Activated naive CD8-positive, alpha-beta T cell treated with anti-CD3 and anti-CD28 coated beads for 36 hours (primary cell): ENCODE measurements at regions not wholly inside any gene's neighbourhood (a gene's known extent, or its start where the extent isn't known, plus 50 kb on each side); places are given as distances from the start of the nearest gene placed in this dataset.

Experiments used
- DNase-seq: peaks from one replicate; pipeline ENCODE4 v3.0.0; 2021
- H3K27ac Mint-ChIP-seq: one replicate; pipeline ENCODE4 v1.8.0; 2022; ENCODE audit warnings: mild to moderate bottlenecking, moderate library complexity, mixed read lengths
- H3K27me3 Mint-ChIP-seq: one replicate; pipeline ENCODE4 v1.8.0; 2022; ENCODE audit warnings: mild to moderate bottlenecking, mixed read lengths
- H3K36me3 Mint-ChIP-seq: one replicate; pipeline ENCODE4 v1.8.0; 2021; ENCODE audit warnings: mild to moderate bottlenecking, mixed read lengths
- H3K4me1 Mint-ChIP-seq: one replicate; pipeline ENCODE4 v1.8.0; 2021; ENCODE audit warnings: mixed read lengths
- H3K4me3 Mint-ChIP-seq: one replicate; pipeline ENCODE4 v1.8.0; 2022; ENCODE audit warnings: mild to moderate bottlenecking, moderate library complexity, mixed read lengths
- H3K9me3 Mint-ChIP-seq: one replicate; pipeline ENCODE4 v1.8.0; 2022; ENCODE audit warnings: mixed read lengths

- H3K27ac Mint-ChIP-seq: no peak overlapping the region
- DNase-seq: no peak
- no peak overlapping the region for H3K4me3 Mint-ChIP-seq
- no peaks in the 10 kb centered on the region for H3K4me1 Mint-ChIP-seq
- no peaks in the 10 kb centered on the region for H3K9me3 Mint-ChIP-seq
- H3K27me3 Mint-ChIP-seq: no peaks in the 10 kb centered on the region
- no peaks in the 10 kb centered on the region for H3K36me3 Mint-ChIP-seq
Measured at GRCh38 chr4:36692586-36692985, 411.2 kb downstream of the DTHD1 start.

DNA sequence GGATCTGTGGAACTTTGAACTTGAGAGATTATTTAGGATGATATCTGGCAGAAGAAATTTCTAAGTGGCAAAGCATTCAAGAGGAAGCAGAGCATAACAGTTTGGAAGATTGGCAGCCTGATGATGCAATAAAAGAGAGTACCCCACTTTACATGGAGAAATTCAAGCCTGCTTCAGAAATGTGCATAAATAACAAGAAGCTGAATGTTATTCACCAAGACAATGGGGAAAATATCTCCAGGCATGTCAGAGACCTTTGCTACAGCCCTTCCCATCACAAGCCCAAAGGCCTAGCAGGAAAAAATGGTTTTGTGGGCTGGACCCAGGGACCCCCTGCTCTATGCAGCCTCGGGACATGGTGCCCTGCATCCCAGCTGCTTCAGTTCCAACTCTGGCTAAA lies 420.8 kb downstream of the DTHD1 start:
- no peaks in the 10 kb centered on the region for H3K36me3 Mint-ChIP-seq
- peaks cover 7% of the 10 kb centered on the region for H3K9me3 Mint-ChIP-seq
- H3K27ac Mint-ChIP-seq: no peak overlapping the region
- no peak overlapping the region for H3K4me3 Mint-ChIP-seq
- H3K4me1 Mint-ChIP-seq: no peaks in the 10 kb centered on the region
- no peaks in the 10 kb centered on the region for H3K27me3 Mint-ChIP-seq
- DNase-seq: no peak

DNA sequence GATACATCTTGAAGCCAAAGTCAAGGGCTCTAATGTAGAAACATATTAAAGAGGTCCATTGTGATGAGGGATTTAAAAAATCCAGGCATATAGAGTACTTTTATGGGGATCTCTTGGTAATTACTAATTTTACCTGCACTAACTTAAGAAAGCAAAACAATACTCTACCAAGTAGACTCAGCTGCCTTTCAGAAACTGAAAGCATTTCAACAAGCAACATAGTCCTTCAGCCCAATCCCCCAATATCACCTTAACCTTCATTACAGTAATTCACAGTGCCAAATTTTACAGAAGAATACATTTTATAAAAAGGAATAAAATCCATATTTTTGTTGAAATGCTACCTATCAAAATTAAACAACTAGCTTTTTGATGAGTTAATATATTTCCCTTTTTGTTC lies 422.9 kb downstream of the DTHD1 start:
- Mint-ChIP-seq H3K27me3 (no peaks in the 10 kb centered on the region), H3K36me3 (no peaks in the 10 kb centered on the region), H3K4me3 (no peak overlapping the region), H3K27ac (no peak overlapping the region), H3K9me3 (peaks cover 7% of the 10 kb centered on the region), H3K4me1 (no peaks in the 10 kb centered on the region)
- no peak for DNase-seq

DNA sequence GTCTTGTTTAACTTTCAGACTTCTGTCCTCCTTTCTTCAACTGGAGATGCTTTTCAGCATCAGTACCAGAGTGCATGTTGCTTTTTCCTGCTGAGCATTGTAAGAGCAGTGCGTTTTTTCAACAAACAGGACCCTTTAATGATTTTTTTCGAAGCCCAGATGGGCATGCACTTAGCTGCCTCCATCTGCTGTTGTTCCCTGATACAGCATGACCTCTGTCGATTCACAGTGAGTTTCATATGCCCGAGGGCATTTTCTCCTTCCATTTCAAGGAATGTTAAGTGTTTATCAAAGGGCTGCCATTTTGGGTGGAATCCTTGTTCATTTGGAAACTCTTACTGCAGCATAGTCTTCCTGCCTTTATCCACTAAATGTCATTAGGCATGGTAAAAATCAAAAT lies 428.6 kb downstream of the DTHD1 start:
- H3K27ac Mint-ChIP-seq: no peak overlapping the region
- no peak for DNase-seq
- no peak overlapping the region for H3K4me3 Mint-ChIP-seq
- no peaks in the 10 kb centered on the region for H3K27me3 Mint-ChIP-seq
- no peaks in the 10 kb centered on the region for H3K36me3 Mint-ChIP-seq
- no peaks in the 10 kb centered on the region for H3K4me1 Mint-ChIP-seq
- peaks cover 1% of the 10 kb centered on the region for H3K9me3 Mint-ChIP-seq

DNA sequence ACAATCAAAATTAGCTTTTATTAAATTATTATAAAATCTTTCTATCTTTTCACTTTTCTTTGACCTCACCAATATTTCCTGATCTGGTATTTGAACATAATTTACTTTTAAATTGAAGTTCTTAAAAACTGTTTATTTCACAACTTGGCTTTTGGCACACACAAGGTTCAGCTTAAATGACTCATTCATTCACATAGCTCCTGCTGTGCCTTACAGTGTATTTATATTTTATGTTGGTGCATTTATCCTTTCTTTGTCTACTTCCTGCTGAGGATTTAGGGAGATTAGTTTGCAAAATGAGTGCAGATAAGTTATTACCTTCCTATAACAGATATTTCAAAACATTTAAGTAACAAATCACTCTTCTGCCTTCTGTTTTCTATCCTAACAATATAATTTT lies 430.6 kb downstream of the DTHD1 start:
- DNase-seq: no peak
- Mint-ChIP-seq H3K4me1 (no peaks in the 10 kb centered on the region), H3K36me3 (no peaks in the 10 kb centered on the region), H3K4me3 (no peak overlapping the region), H3K27ac (no peak overlapping the region), H3K27me3 (no peaks in the 10 kb centered on the region), H3K9me3 (peaks cover 1% of the 10 kb centered on the region)

DNA sequence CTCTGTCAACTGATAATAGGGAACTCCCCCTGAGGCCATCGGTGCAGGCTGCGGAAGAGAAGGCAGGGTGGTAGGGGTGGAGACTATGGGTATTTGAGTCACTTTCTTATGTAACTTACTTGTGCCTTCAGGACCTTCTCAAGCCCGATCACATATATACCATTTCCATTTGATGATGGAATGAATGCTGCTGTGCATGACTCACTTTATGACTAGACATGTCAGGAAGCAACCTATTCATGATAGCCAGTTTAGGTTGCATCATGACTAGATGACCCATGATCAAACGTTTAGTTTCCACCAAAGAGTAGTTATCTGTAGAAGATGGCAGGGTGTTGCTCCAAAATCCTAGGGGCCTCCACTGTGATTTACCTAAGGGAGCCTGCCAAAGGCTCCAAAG lies 435.5 kb downstream of the DTHD1 start:
- Mint-ChIP-seq H3K4me1 (no peaks in the 10 kb centered on the region), H3K4me3 (no peak overlapping the region), H3K27ac (no peak overlapping the region), H3K27me3 (no peaks in the 10 kb centered on the region), H3K36me3 (no peaks in the 10 kb centered on the region), H3K9me3 (peaks cover 1% of the 10 kb centered on the region)
- no peak for DNase-seq

DNA sequence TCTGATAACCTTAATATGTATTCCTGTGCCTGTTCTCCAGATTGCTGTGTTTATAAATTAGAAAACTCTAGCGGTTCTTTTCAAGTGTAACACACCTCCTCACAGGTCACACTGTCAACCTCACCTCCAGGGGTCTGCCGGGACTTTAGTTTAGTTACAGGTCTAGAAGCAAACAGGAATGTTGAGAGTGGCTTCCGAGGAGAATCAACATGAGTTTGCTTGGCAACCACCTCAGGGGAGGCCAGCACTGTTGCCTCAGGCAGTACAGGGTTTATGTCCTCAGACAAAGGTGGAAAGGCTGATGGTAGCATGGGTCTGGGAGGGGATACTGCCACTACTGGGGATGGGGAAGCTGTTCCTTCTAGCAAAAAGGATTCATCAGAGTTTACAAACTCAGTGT lies 438.0 kb downstream of the DTHD1 start:
- Mint-ChIP-seq H3K4me1 (no peaks in the 10 kb centered on the region), H3K27ac (no peak overlapping the region), H3K27me3 (no peaks in the 10 kb centered on the region), H3K4me3 (no peak overlapping the region), H3K9me3 (no peaks in the 10 kb centered on the region), H3K36me3 (no peaks in the 10 kb centered on the region)
- DNase-seq: no peak

- Mint-ChIP-seq H3K27me3 (no peaks in the 10 kb centered on the region), H3K36me3 (no peaks in the 10 kb centered on the region), H3K4me1 (no peaks in the 10 kb centered on the region), H3K9me3 (no peaks in the 10 kb centered on the region), H3K4me3 (no peak overlapping the region), H3K27ac (no peak overlapping the region)
- DNase-seq: no peak
Measured at GRCh38 chr4:36722986-36723385, 441.6 kb downstream of the DTHD1 start.

- no peaks in the 10 kb centered on the region for H3K4me1 Mint-ChIP-seq
- H3K27ac Mint-ChIP-seq: no peak overlapping the region
- H3K4me3 Mint-ChIP-seq: no peak overlapping the region
- H3K36me3 Mint-ChIP-seq: no peaks in the 10 kb centered on the region
- no peak for DNase-seq
- no peaks in the 10 kb centered on the region for H3K27me3 Mint-ChIP-seq
- H3K9me3 Mint-ChIP-seq: no peaks in the 10 kb centered on the region
Measured at GRCh38 chr4:36734334-36734733, 452.9 kb downstream of the DTHD1 start.

DNA sequence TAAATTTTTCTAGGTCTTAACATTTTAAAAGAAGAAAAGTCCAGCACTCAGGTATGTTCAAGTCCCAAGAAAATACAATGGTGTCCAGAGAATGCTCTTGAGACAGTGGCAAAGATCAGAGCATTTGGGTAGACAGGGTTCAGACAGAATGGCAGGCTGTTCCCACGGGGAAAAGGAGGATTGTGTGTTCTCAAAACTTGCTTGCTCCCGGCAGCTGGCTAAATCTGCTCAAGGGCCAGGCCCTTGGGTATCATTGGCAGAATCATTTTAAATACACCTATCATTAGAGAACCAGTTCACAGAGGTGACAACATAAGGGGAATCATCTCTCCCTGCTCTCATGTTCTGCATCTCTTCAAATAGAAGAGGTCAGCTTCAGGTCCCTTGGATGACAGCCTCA lies 456.3 kb downstream of the DTHD1 start:
- H3K9me3 Mint-ChIP-seq: no peaks in the 10 kb centered on the region
- no peak for DNase-seq
- H3K4me3 Mint-ChIP-seq: no peak overlapping the region
- H3K27me3 Mint-ChIP-seq: no peaks in the 10 kb centered on the region
- no peak overlapping the region for H3K27ac Mint-ChIP-seq
- no peaks in the 10 kb centered on the region for H3K36me3 Mint-ChIP-seq
- no peaks in the 10 kb centered on the region for H3K4me1 Mint-ChIP-seq

DNA sequence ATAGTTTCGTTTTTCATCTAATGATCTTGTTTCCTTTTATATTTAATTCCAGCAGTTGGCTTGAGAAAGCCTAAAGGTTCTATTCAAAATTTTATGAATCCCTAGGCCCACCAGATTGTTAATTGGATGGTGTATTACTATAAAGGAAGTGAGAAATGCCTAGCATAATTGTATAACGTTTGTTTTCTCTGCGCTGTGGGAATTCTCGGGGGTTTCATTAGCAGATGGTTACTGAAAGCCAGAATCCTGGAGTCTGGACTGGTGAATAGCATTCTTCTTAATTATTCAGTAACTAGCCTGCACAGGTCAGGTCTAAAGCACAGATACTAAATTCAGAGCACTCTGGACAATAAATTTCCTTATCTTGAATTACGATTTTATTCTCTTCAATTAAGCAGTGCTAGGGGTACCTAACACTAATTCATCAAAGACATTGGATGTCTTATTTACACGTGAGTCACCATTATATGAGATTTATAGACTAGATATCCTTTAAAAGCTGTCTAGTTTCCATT lies 459.4 kb downstream of the DTHD1 start:
- peaks cover 3% of the 10 kb centered on the region for H3K9me3 Mint-ChIP-seq
- H3K4me3 Mint-ChIP-seq: no peak overlapping the region

GRCh38 chr4:36747277-36748129 lies 466.1 kb downstream of the DTHD1 start:
- Mint-ChIP-seq H3K4me1 (no peaks in the 10 kb centered on the region), H3K36me3 (no peaks in the 10 kb centered on the region), H3K27ac (no peak overlapping the region), H3K9me3 (peaks cover 3% of the 10 kb centered on the region), H3K27me3 (no peaks in the 10 kb centered on the region), H3K4me3 (no peak overlapping the region)
- DNase-seq: no peak

More for the DNA sequence above, 459.4 kb downstream of the DTHD1 start:
- Mint-ChIP-seq H3K27ac (no peak overlapping the region), H3K36me3 (no peaks in the 10 kb centered on the region), H3K27me3 (no peaks in the 10 kb centered on the region), H3K4me1 (no peaks in the 10 kb centered on the region)
- DNase-seq: no peak

DNA sequence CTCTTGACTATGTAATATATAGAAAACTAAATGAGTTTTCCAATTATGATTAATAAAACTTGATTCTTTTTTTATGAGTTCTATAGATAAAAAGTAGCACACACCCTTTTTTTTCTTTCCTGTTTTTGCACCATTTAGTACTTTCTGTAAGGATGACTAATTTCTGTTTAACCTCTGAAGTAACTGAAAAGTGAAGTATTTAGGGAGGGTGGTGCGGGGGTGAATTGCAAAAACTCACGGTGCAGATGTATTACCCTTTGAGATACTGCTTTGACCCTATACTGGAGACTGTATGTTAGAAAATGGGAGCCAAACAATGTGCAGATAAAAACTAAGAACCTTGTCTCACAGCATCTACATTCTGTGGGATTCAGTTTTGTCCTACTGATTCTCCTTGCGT lies 471.6 kb downstream of the DTHD1 start:
- H3K27me3 Mint-ChIP-seq: no peaks in the 10 kb centered on the region
- no peak overlapping the region for H3K4me3 Mint-ChIP-seq
- no peaks in the 10 kb centered on the region for H3K9me3 Mint-ChIP-seq
- no peak for DNase-seq
- no peaks in the 10 kb centered on the region for H3K36me3 Mint-ChIP-seq
- no peaks in the 10 kb centered on the region for H3K4me1 Mint-ChIP-seq
- H3K27ac Mint-ChIP-seq: no peak overlapping the region

DNA sequence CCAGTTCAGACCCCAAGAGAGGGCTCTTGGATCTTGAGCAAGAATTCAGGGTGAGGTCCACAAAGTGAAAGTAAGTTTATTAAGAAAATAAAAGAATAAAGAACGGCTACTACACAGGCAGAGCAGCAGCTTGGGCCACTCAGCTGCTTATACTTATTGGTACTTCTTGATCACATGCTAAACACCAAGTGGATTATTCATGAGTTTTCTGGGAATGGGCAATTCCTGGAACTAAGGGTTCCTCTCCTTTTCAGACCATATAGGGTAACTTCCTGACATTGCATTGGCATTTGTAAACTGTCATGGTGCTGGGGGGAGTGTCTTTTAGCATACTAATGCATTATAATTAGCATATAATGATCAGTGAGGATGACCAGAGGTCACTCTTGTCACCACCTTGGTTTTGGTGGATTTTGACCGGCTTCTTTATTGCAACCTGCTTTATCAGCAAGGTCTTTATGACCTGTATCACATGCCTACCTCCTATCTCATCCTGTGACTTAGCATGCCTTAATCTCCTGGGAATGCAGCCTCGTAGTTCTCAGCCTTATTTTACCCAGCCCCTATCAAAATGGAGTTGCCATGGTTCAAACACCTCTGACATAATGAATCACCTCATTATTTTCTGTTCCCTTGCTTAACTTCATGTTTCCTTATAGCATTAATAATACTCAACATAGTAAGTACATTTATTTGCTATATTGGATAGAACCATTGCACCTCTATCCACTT lies 476.3 kb downstream of the DTHD1 start:
- Mint-ChIP-seq H3K27ac (no peak overlapping the region), H3K36me3 (no peaks in the 10 kb centered on the region), H3K4me1 (no peaks in the 10 kb centered on the region), H3K27me3 (no peaks in the 10 kb centered on the region), H3K9me3 (no peaks in the 10 kb centered on the region), H3K4me3 (no peak overlapping the region)
- DNase-seq: no peak

DNA sequence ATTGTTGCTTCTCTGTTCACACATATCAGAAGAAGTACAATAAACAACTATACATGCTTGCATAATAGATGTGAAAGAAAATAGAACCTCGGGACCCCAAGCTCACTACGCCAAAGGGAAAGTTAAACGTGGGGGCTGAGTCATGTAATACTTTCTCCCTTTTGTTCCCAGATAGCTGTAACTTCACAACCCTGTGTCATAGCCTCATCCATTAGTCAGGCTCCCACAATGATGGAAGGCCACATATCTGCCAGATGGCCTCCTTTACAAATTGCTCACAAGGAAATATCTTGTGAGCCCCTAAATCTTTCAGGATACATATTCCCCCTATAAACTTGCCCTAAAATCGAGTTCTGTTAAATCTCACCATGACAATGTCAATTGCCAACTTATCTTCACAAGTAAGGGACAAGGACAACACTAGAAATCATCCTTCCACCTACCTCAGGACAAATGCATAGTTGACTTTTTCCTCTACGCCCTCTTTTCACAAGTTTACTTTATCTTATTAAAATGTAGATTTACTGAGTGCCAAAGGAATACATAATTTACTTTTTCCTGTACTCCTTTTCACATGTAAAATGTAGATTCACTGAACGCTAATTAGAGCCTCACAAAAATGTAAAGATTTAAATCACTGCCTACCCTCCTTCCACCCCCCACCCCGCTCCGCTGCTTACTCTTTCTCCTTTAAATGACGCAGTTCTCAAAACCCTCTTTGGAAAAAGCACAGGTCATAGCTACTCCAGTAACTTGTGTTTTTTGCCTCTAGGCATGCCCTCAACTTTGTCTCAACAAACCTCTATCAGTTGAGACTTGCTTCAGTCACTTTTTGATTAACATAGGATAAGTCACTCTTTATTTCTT lies 477.1 kb downstream of the DTHD1 start:
- no peak for DNase-seq
- Mint-ChIP-seq H3K4me1 (no peaks in the 10 kb centered on the region), H3K4me3 (no peak overlapping the region), H3K36me3 (no peaks in the 10 kb centered on the region), H3K27ac (no peak overlapping the region), H3K27me3 (no peaks in the 10 kb centered on the region), H3K9me3 (no peaks in the 10 kb centered on the region)
